Tibial nerve (tissue), 3 donors: ENCODE measurements at regions not wholly inside any gene's neighbourhood (a gene's known extent, or its start where the extent isn't known, plus 50 kb on each side); places are given as distances from the start of the nearest gene placed in this dataset.

Experiments
- POLR2A ChIP-seq, 2 donors: fragments of 450-650 bp; IDR thresholded peaks; one replicate each; pipeline ENCODE4 v1.6.1; 2017; ENCODE audit warnings: antibody characterized with exemption in 2 of 2, mild to moderate bottlenecking in 2 of 2, moderate library complexity in 2 of 2
- TF ChIP-seq, protein P1 (sequence below), 5 experiments: fragments of 200-600 bp in 3 of 5; fragments of 450-650 bp in 2 of 5; sonication (generic) in 3 of 5; IDR thresholded peaks; one replicate each; pipeline ENCODE4 v1.5.1; 2016 to 2019; ENCODE audit warnings: antibody characterized with exemption in 5 of 5, mild to moderate bottlenecking in 3 of 5, moderate library complexity in 2 of 5

DNA sequence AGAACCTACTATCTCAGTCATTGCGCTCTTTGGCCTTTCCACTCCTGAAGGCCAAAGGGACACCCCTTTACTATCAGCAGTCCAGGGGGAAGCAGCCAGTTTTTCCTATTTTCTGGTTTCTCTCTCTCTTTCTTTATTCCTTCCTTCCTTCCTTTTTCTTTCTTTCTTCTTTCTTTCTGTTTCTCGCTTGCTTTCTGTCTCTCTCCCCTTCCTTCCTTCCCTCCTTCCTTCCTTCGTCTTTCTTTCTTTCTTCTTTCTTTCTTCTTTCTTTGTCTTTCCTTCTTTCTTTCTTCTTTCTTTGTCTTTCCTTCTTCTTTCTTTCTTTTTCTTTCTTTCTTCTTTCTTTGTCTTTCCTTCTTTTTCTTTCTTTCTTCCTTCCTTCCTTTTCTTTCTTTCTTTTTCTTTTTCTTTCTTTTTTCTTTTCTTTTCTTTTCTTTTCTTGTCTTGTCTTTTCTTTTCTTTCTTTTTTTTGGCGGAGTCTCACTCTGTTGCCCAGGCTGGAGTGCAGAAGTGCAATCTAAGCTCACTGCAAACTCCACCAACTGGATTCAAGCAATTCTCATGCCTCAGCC lies 64.9 kb upstream of the OTX2 start:
- no peak for TF ChIP-seq POLR2A (IDR thresholded peaks at IDR 0.05)
- TF ChIP-seq, protein P1, sequence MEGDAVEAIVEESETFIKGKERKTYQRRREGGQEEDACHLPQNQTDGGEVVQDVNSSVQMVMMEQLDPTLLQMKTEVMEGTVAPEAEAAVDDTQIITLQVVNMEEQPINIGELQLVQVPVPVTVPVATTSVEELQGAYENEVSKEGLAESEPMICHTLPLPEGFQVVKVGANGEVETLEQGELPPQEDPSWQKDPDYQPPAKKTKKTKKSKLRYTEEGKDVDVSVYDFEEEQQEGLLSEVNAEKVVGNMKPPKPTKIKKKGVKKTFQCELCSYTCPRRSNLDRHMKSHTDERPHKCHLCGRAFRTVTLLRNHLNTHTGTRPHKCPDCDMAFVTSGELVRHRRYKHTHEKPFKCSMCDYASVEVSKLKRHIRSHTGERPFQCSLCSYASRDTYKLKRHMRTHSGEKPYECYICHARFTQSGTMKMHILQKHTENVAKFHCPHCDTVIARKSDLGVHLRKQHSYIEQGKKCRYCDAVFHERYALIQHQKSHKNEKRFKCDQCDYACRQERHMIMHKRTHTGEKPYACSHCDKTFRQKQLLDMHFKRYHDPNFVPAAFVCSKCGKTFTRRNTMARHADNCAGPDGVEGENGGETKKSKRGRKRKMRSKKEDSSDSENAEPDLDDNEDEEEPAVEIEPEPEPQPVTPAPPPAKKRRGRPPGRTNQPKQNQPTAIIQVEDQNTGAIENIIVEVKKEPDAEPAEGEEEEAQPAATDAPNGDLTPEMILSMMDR (IDR thresholded peaks at IDR 0.05): no peak
